Panc1 (cell line): ENCODE measurements at regions not wholly inside any gene's neighbourhood (a gene's known extent, or its start where the extent isn't known, plus 50 kb on each side); places are given as distances from the start of the nearest gene placed in this dataset.

ENCODE experiments used
- POLR2AphosphoS5 ChIP-seq: IDR thresholded peaks from 2 replicates; pipeline ENCODE4 v1.6.1; 2012; ENCODE audit warnings: mild to moderate bottlenecking, low read depth, low read length, moderate library complexity
- SIN3A ChIP-seq: IDR thresholded peaks from 2 replicates; pipeline ENCODE4 v1.6.1; 2012; ENCODE audit warnings: low read depth, mild to moderate bottlenecking, low read length, moderate library complexity, borderline replicate concordance; ENCODE audit not compliant: insufficient read depth
- TF ChIP-seq, protein P1 (sequence below): fragments of 450-650 bp; IDR thresholded peaks from 2 replicates; pipeline ENCODE4 v1.5.1; 2017; ENCODE audit warnings: mild to moderate bottlenecking

DNA sequence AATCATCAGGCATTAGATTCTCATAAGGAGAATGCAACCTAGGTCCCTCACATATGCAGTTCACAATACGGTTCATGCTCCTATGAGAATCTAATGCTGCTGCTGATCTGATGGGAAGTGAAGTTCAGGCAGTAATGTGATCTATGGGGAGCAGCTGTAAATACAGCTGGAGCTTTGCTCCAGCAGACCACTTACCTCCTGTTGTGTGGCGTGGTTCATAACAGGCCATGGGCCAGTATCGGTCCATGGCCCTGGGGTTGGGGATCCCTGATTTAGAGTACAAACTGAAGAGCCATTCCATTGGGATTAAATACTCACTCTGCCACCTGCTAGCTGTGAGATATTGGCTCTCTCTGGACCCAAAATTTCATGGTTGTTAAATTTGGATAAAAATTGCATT lies 244.6 kb upstream of the POGK start:
- TF ChIP-seq, protein P1, sequence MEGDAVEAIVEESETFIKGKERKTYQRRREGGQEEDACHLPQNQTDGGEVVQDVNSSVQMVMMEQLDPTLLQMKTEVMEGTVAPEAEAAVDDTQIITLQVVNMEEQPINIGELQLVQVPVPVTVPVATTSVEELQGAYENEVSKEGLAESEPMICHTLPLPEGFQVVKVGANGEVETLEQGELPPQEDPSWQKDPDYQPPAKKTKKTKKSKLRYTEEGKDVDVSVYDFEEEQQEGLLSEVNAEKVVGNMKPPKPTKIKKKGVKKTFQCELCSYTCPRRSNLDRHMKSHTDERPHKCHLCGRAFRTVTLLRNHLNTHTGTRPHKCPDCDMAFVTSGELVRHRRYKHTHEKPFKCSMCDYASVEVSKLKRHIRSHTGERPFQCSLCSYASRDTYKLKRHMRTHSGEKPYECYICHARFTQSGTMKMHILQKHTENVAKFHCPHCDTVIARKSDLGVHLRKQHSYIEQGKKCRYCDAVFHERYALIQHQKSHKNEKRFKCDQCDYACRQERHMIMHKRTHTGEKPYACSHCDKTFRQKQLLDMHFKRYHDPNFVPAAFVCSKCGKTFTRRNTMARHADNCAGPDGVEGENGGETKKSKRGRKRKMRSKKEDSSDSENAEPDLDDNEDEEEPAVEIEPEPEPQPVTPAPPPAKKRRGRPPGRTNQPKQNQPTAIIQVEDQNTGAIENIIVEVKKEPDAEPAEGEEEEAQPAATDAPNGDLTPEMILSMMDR, result no peak
- no peak for TF ChIP-seq POLR2AphosphoS5
- TF ChIP-seq SIN3A, result no peak
